GM12864 (cell line): ENCODE measurements at regions not wholly inside any gene's neighbourhood (a gene's known extent, or its start where the extent isn't known, plus 50 kb on each side); places are given as distances from the start of the nearest gene placed in this dataset.

ENCODE experiments used
- DNase-seq: peaks from one replicate; pipeline ENCODE4 v3.0.0-alpha.2; 2011; ENCODE audit warnings: low read depth
- H3K4me3 ChIP-seq: 2 replicates; pipeline ENCODE4 v1.5.1; 2011; ENCODE audit warnings: mild to moderate bottlenecking, low read depth, low read length, control low read depth
- CTCF ChIP-seq: IDR thresholded peaks from 2 replicates; pipeline ENCODE4 v1.5.1; 2011; ENCODE audit warnings: low read depth, mild to moderate bottlenecking, moderate library complexity, low read length, control low read depth, inconsistent platforms; ENCODE audit errors: missing control alignments

GRCh38 chr11:41848349-41848748 lies 388.9 kb upstream of the LRRC4C start:
- TF ChIP-seq CTCF = no peak
- no peak for DNase-seq
- no peak overlapping the region for H3K4me3 ChIP-seq

- no peak for TF ChIP-seq CTCF
- no peak for DNase-seq
- H3K4me3 ChIP-seq = no peak overlapping the region
Measured at GRCh38 chr11:41849250-41849649, 389.8 kb upstream of the LRRC4C start.

GRCh38 chr11:41851743-41852142 lies 392.3 kb upstream of the LRRC4C start:
- no peak for TF ChIP-seq CTCF
- no peak for DNase-seq
- H3K4me3 ChIP-seq = no peak overlapping the region

- no peak for TF ChIP-seq CTCF
- no peak overlapping the region for H3K4me3 ChIP-seq
- DNase-seq = no peak
Measured at GRCh38 chr11:41861838-41862237, 402.4 kb upstream of the LRRC4C start.

GRCh38 chr11:41866525-41866924 lies 407.1 kb upstream of the LRRC4C start:
- no peak overlapping the region for H3K4me3 ChIP-seq
- DNase-seq = no peak
- TF ChIP-seq CTCF = no peak

- DNase-seq = no peak
- no peak overlapping the region for H3K4me3 ChIP-seq
- no peak for TF ChIP-seq CTCF
Measured at GRCh38 chr11:41868606-41869005, 409.2 kb upstream of the LRRC4C start.

- TF ChIP-seq CTCF = no peak
- H3K4me3 ChIP-seq = no peak overlapping the region
- DNase-seq = no peak
Measured at GRCh38 chr11:41872426-41872825, 413.0 kb upstream of the LRRC4C start.
